IPS-NIHi7 (cell line): ENCODE measurements at regions not wholly inside any gene's neighbourhood (a gene's known extent, or its start where the extent isn't known, plus 50 kb on each side); places are given as distances from the start of the nearest gene placed in this dataset.
"Not testable (repeated sequence)": the region's sequence is repeated elsewhere in the genome, so short reads cannot be mapped to it uniquely, and the experiment has no call there.

Experiments
- DNase-seq: peaks from one replicate; pipeline ENCODE4 v3.0.0; 2012; ENCODE audit warnings: mixed read lengths; ENCODE audit errors: extremely low spot score

GRCh38 chr1:89436856-89437255 is 73.0 kb downstream of the GBP6 start:
- no peak for DNase-seq

GRCh38 chr1:89438301-89438700 is 74.4 kb downstream of the GBP6 start:
- DNase-seq = not testable (repeated sequence)

GRCh38 chr1:89440911-89441310 is 77.1 kb downstream of the GBP6 start:
- no peak for DNase-seq

GRCh38 chr1:89444791-89445190 is 79.8 kb upstream of the LRRC8B start:
- no peak for DNase-seq

GRCh38 chr1:89451011-89451410 is 73.6 kb upstream of the LRRC8B start:
- DNase-seq = no peak

- no peak for DNase-seq
Measured at GRCh38 chr1:89453123-89453972, 71.3 kb upstream of the LRRC8B start.

- peak; percentile 62 for DNase-seq
Measured at GRCh38 chr1:89454845-89455521, 69.6 kb upstream of the LRRC8B start.

GRCh38 chr1:89457046-89457445 is 67.6 kb upstream of the LRRC8B start:
- peak; percentile 36 for DNase-seq

GRCh38 chr1:89459081-89459480 is 65.5 kb upstream of the LRRC8B start:
- no peak for DNase-seq

GRCh38 chr1:89460325-89460724 is 64.3 kb upstream of the LRRC8B start:
- no peak for DNase-seq

- no peak for DNase-seq
Measured at GRCh38 chr1:89462250-89462649, 62.4 kb upstream of the LRRC8B start.

GRCh38 chr1:89464008-89464407 is 60.6 kb upstream of the LRRC8B start:
- no peak for DNase-seq

- no peak for DNase-seq
Measured at GRCh38 chr1:89465201-89465600, 59.4 kb upstream of the LRRC8B start.

GRCh38 chr1:89466307-89466930 is 58.2 kb upstream of the LRRC8B start:
- no peak for DNase-seq

GRCh38 chr1:89472253-89472652 is 52.4 kb upstream of the LRRC8B start:
- no peak for DNase-seq

- DNase-seq = no peak
Measured at GRCh38 chr1:89472886-89473417, 51.7 kb upstream of the LRRC8B start.
